HL-60 (cell line): ENCODE measurements at regions not wholly inside any gene's neighbourhood (a gene's known extent, or its start where the extent isn't known, plus 50 kb on each side); places are given as distances from the start of the nearest gene placed in this dataset.

Source experiments
- CTCF ChIP-seq: IDR thresholded peaks from one replicate; pipeline ENCODE4 v1.5.1; 2011; ENCODE audit warnings: low read length, control low read depth, inconsistent platforms; ENCODE audit not compliant: insufficient read depth
- GABPA ChIP-seq: IDR thresholded peaks from 2 replicates; pipeline ENCODE4 v1.6.1; 2012; ENCODE audit warnings: low read depth
- POLR2AphosphoS5 ChIP-seq: IDR thresholded peaks from 2 replicates; pipeline ENCODE4 v1.6.1; 2012; ENCODE audit warnings: low read depth
- REST ChIP-seq: IDR thresholded peaks from 2 replicates; pipeline ENCODE4 v1.6.1; 2012; ENCODE audit warnings: low read depth; ENCODE audit not compliant: insufficient replicate concordance

- TF ChIP-seq CTCF (no peak), REST (no peak), GABPA (no peak), POLR2AphosphoS5 (no peak)
Measured at GRCh38 chr5:67669916-67670315, 473.3 kb upstream of the CD180 start.
